IMR-90 (cell line): ENCODE measurements at regions not wholly inside any gene's neighbourhood (a gene's known extent, or its start where the extent isn't known, plus 50 kb on each side); places are given as distances from the start of the nearest gene placed in this dataset.

Experiments used
- ATAC-seq: fragments of 200-7000 bp; cut with Tn5 transposase; 2 replicates; pipeline ENCODE4 v1.9.1; 2020; ENCODE audit warnings: low read depth, mild to moderate bottlenecking, moderate library complexity
- BruUV-seq: library from RNA; stranded (reverse); fragments of 400-500 nt; replicated peaks from 2 replicates; lab custom pipeline; 2021; lab: Mats Ljungman, UMichigan
- CTCF ChIA-PET: fragments of 300-600 bp; formaldehyde crosslinking; extraction: SDS; loops from one replicate; lab custom pipeline; 2021; ENCODE audit warnings: antibody characterized with exemption; lab: Yijun Ruan, JAX
- POLR2A ChIA-PET: fragments of 300-600 bp; sonication (Branson Sonifier 250); formaldehyde crosslinking; loops from one replicate; lab custom pipeline; 2022; ENCODE audit warnings: antibody characterized with exemption; ENCODE audit not compliant: unreplicated experiment; lab: Charles Lee
- DNase-seq: peaks from one replicate; pipeline ENCODE4 v3.0.0; 2013
- H2AFZ ChIP-seq: replicated peaks from 2 replicates; pipeline ENCODE3; 2013; ENCODE audit warnings: low read length, mild to moderate bottlenecking; ENCODE audit not compliant: poor library complexity
- H2AK5ac ChIP-seq: 2 replicates; pipeline ENCODE4 v1.6.1; 2013; ENCODE audit warnings: low read depth, low read length, inconsistent platforms
- H2AK9ac ChIP-seq: replicated peaks from 2 replicates; pipeline ENCODE3; 2013; ENCODE audit warnings: mild to moderate bottlenecking, low read depth, low read length, moderate library complexity; ENCODE audit not compliant: poor library complexity
- H2BK120ac ChIP-seq: 2 replicates; pipeline ENCODE4 v1.6.1; 2013; ENCODE audit warnings: low read depth, low read length, inconsistent platforms
- H2BK15ac ChIP-seq: 3 replicates; pipeline ENCODE4 v1.6.1; 2013; ENCODE audit warnings: low read depth, low read length, inconsistent platforms
- H2BK20ac ChIP-seq: 2 replicates; pipeline ENCODE4 v1.6.1; 2013; ENCODE audit warnings: low read depth, mild to moderate bottlenecking, inconsistent platforms, low read length, moderate library complexity
- H2BK5ac ChIP-seq: 2 replicates; pipeline ENCODE4 v1.6.1; 2013; ENCODE audit warnings: mild to moderate bottlenecking, low read depth, low read length, inconsistent platforms; ENCODE audit not compliant: poor library complexity, severe bottlenecking
- H3K14ac ChIP-seq: replicated peaks from 2 replicates; pipeline ENCODE4 v1.6.1; 2013; ENCODE audit warnings: low read depth, low read length, inconsistent platforms
- H3K18ac ChIP-seq: 2 replicates; pipeline ENCODE4 v1.6.1; 2013; ENCODE audit warnings: low read depth, low read length, control low read depth
- H3K23ac ChIP-seq: 2 replicates; pipeline ENCODE4 v1.6.1; 2013; ENCODE audit warnings: low read depth, low read length, inconsistent platforms
- H3K27ac ChIP-seq: 2 replicates; pipeline ENCODE4 v1.5.1; 2013; ENCODE audit warnings: mild to moderate bottlenecking, control low read depth, low read length; ENCODE audit not compliant: insufficient read depth
- H3K27me3 ChIP-seq: 2 replicates; pipeline ENCODE4 v1.6.1; 2013; ENCODE audit warnings: low read length; ENCODE audit not compliant: control insufficient read depth, insufficient read depth
- H3K36me3 ChIP-seq: 2 replicates; pipeline ENCODE4 v1.6.1; 2013; ENCODE audit warnings: low read length, mixed read lengths; ENCODE audit not compliant: control insufficient read depth, insufficient read depth
- H3K4ac ChIP-seq: 2 replicates; pipeline ENCODE4 v1.6.1; 2013; ENCODE audit warnings: low read depth, low read length, inconsistent platforms
- H3K4me1 ChIP-seq: 2 replicates; pipeline ENCODE4 v1.6.1; 2013; ENCODE audit warnings: low read length, mixed read lengths; ENCODE audit not compliant: control insufficient read depth, insufficient read depth
- H3K4me2 ChIP-seq: 2 replicates; pipeline ENCODE4 v1.6.1; 2013; ENCODE audit warnings: low read depth, mild to moderate bottlenecking, control low read depth, low read length, moderate library complexity
- H3K4me3 ChIP-seq: 2 replicates; pipeline ENCODE4 v1.5.1; 2013; ENCODE audit warnings: low read depth, mild to moderate bottlenecking, control low read depth, low read length, moderate library complexity; ENCODE audit not compliant: insufficient read depth
- H3K56ac ChIP-seq: 2 replicates; pipeline ENCODE4 v1.6.1; 2013; ENCODE audit warnings: low read length, inconsistent platforms; ENCODE audit not compliant: insufficient read depth; ENCODE audit errors: extremely low read depth
- H3K79me1 ChIP-seq, 2 experiments: 2 replicates each; pipeline ENCODE4 v1.6.1; 2013; ENCODE audit warnings: low read length in 2 of 2, inconsistent platforms in 1 of 2, low read depth in 1 of 2
- H3K9ac ChIP-seq: 2 replicates; pipeline ENCODE4 v1.6.1; 2013; ENCODE audit warnings: low read depth, low read length, control low read depth
- H3K9me1 ChIP-seq: 2 replicates; pipeline ENCODE4 v1.6.1; 2013; ENCODE audit warnings: low read length, inconsistent platforms; ENCODE audit not compliant: insufficient read depth
- H3K9me3 ChIP-seq: 2 replicates; pipeline ENCODE4 v1.6.1; 2013; ENCODE audit warnings: low read length; ENCODE audit not compliant: control insufficient read depth, insufficient read depth
- H4K20me1 ChIP-seq: 2 replicates; pipeline ENCODE4 v1.6.1; 2013; ENCODE audit warnings: low read length, inconsistent platforms; ENCODE audit not compliant: insufficient read depth
- H4K5ac ChIP-seq: 2 replicates; pipeline ENCODE4 v1.6.1; 2013; ENCODE audit warnings: mild to moderate bottlenecking, low read depth, low read length, control low read depth
- H4K8ac ChIP-seq, 2 experiments: 2 replicates each; pipeline ENCODE4 v1.6.1; 2013; ENCODE audit warnings: low read depth in 2 of 2, low read length in 2 of 2, control low read depth in 1 of 2, inconsistent platforms in 1 of 2
- H4K91ac ChIP-seq: 2 replicates; pipeline ENCODE4 v1.6.1; 2013; ENCODE audit warnings: low read depth, low read length, inconsistent platforms; ENCODE audit not compliant: insufficient read depth
- BHLHE40 ChIP-seq: fragments of 150-350 bp; IDR thresholded peaks from 2 replicates; pipeline ENCODE4 v1.6.1; 2016; ENCODE audit warnings: mild to moderate bottlenecking, low read depth, low read length
- CEBPB ChIP-seq: IDR thresholded peaks from 2 replicates; pipeline ENCODE4 v1.6.1; 2012; ENCODE audit warnings: low read depth, low read length, improper control_type of control experiment
- CHD1 ChIP-seq: IDR thresholded peaks from 2 replicates; pipeline ENCODE4 v1.6.1; 2012; ENCODE audit warnings: low read depth, low read length, improper control_type of control experiment
- FOS ChIP-seq: fragments of 150-350 bp; IDR thresholded peaks from 2 replicates; pipeline ENCODE4 v1.6.1; 2016; ENCODE audit warnings: low read depth, low read length
- MAFK ChIP-seq: IDR thresholded peaks from 2 replicates; pipeline ENCODE4 v1.6.1; 2012; ENCODE audit warnings: low read depth, low read length, improper control_type of control experiment
- MAZ ChIP-seq: IDR thresholded peaks from 2 replicates; pipeline ENCODE4 v1.6.1; 2012; ENCODE audit warnings: low read depth, mild to moderate bottlenecking, low read length, improper control_type of control experiment, moderate library complexity, borderline replicate concordance
- MXI1 ChIP-seq: IDR thresholded peaks from 2 replicates; pipeline ENCODE4 v1.6.1; 2012; ENCODE audit warnings: low read depth, mild to moderate bottlenecking, low read length, moderate library complexity, borderline replicate concordance
- NFE2L2 ChIP-seq: fragments of 150-350 bp; IDR thresholded peaks from 2 replicates; pipeline ENCODE4 v1.6.1; 2016; ENCODE audit warnings: low read depth, mild to moderate bottlenecking, low read length
- POLR2A ChIP-seq: IDR thresholded peaks from 2 replicates; pipeline ENCODE4 v1.6.1; 2012; ENCODE audit warnings: mild to moderate bottlenecking, low read depth, low read length
- RAD21 ChIP-seq: IDR thresholded peaks from 2 replicates; pipeline ENCODE4 v1.6.1; 2012; ENCODE audit warnings: low read length, improper control_type of control experiment
- RCOR1 ChIP-seq: IDR thresholded peaks from 2 replicates; pipeline ENCODE4 v1.6.1; 2012; ENCODE audit warnings: mild to moderate bottlenecking, low read length, improper control_type of control experiment; ENCODE audit not compliant: insufficient replicate concordance
- RFX5 ChIP-seq: IDR thresholded peaks from 2 replicates; pipeline ENCODE4 v1.8.0; 2012; ENCODE audit warnings: low read depth, mild to moderate bottlenecking, low read length, moderate library complexity
- SMC3 ChIP-seq: fragments of 150-350 bp; IDR thresholded peaks from 2 replicates; pipeline ENCODE4 v1.6.1; 2016; ENCODE audit warnings: low read depth, mild to moderate bottlenecking, antibody characterized with exemption, low read length, moderate library complexity
- WGBS, 2 experiments: methylation state at CpG; one replicate each; pipeline versions ENCODE4 v1.1.5 to v1.1.7; 2013; ENCODE audit warnings: missing lambda C conversion rate in 2 of 2; ENCODE audit not compliant: insufficient read length in 1 of 2; ENCODE audit errors: extremely low coverage in 2 of 2; 5-methylcytosine and 5-hydroxymethylcytosine counted together
- dilution Hi-C: fragments of 300-500 bp; cut with HindIII; formaldehyde crosslinking; loops from one replicate; pipeline ENCODE4 v1.14.3; 2018; ENCODE audit warnings: low sequenced_read_pairs; ENCODE audit not compliant: unreplicated experiment
- in situ Hi-C: fragments of 300-500 bp; cut with MboI; formaldehyde crosslinking; loops from 3 replicates; pipeline ENCODE4 v1.14.3; 2019; ENCODE audit warnings: low sequenced_read_pairs, inconsistent platforms, mixed read lengths
- intact Hi-C: fragments of 100-400 bp; cut with micrococcal nuclease; formaldehyde crosslinking; loops from 2 replicates; pipeline ENCODE4 v1.10.0; 2022
- TF ChIP-seq, protein P1 (sequence below): fragments of 150-350 bp; IDR thresholded peaks from 2 replicates; pipeline ENCODE4 v1.6.1; 2016; ENCODE audit warnings: low read depth, mild to moderate bottlenecking, low read length, moderate library complexity, borderline replicate concordance
- TF ChIP-seq, protein P2 (sequence below): conservative IDR thresholded peaks from 2 replicates; pipeline ENCODE4 v1.5.1; 2012; ENCODE audit warnings: mild to moderate bottlenecking, low read depth, low read length, improper control_type of control experiment
- TF ChIP-seq, protein P3 (sequence below): fragments of 150-350 bp; IDR thresholded peaks from 2 replicates; pipeline ENCODE4 v1.6.1; 2017; ENCODE audit warnings: mild to moderate bottlenecking, antibody characterized with exemption, low read length, low read depth

DNA sequence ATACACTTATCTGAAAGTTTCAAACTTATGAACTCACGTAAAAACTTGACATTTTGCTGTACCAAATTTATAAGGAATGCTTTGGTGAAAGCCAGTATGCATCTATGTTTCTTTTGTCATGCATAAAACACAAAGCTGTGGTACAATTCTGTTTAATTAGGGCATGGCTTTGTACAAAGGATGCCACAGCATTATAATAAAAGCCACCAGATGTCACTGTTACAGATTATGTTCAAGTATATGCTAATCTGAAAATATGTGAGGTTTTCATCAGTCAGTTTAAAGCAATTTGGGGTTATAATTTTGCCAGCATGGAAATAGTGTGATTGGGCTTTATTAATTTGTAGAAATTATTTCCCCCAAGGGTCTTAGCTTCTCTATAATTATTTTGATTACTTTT lies 69.0 kb downstream of the ATOH1 start:
- no peaks in the 10 kb centered on the region for H3K4me1 ChIP-seq
- no peak overlapping the region for H3K4ac ChIP-seq
- dilution Hi-C loops (no loop called here), intact Hi-C loops (no loop called here), in situ Hi-C loops (no loop called here)
- H3K14ac ChIP-seq, result no peak overlapping the region
- H3K23ac ChIP-seq, result no peak overlapping the region
- no peak overlapping the region for H3K56ac ChIP-seq
- no peak overlapping the region for H2BK15ac ChIP-seq
- no peaks in the 10 kb centered on the region for H3K27me3 ChIP-seq
- H2BK20ac ChIP-seq, result no peak overlapping the region
- no peak overlapping the region for H2AK9ac ChIP-seq
- H4K91ac ChIP-seq, result no peak overlapping the region
- no peak overlapping the region for H4K8ac ChIP-seq
- ChIA-PET POLR2A (no interaction called here), CTCF (interaction anchor here (0.8 kb wide), 1 partner anchor 36 kb away, joined by 3 read pairs; no protein-coding TSS in a partner anchor)
- H3K36me3 ChIP-seq, result no peaks in the 10 kb centered on the region
- H3K18ac ChIP-seq, result no peak overlapping the region
- H3K27ac ChIP-seq, result no peak overlapping the region
- no peak overlapping the region for H3K4me2 ChIP-seq
- no peak overlapping the region for H3K9ac ChIP-seq
- ATAC-seq, result no peak
- no CpG with 5 or more reads among the region's 1 CpG for WGBS, 2 experiments
- H2AK5ac ChIP-seq, result no peak overlapping the region
- no peak overlapping the region for H2BK5ac ChIP-seq
- H3K9me1 ChIP-seq, result no peaks in the 10 kb centered on the region
- H4K20me1 ChIP-seq, result no peaks in the 10 kb centered on the region
- TF ChIP-seq, protein P1, sequence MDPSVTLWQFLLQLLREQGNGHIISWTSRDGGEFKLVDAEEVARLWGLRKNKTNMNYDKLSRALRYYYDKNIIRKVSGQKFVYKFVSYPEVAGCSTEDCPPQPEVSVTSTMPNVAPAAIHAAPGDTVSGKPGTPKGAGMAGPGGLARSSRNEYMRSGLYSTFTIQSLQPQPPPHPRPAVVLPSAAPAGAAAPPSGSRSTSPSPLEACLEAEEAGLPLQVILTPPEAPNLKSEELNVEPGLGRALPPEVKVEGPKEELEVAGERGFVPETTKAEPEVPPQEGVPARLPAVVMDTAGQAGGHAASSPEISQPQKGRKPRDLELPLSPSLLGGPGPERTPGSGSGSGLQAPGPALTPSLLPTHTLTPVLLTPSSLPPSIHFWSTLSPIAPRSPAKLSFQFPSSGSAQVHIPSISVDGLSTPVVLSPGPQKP, result no peak
- TF ChIP-seq SMC3 (no peak), CEBPB (no peak), CHD1 (no peak), NFE2L2 (no peak), BHLHE40 (no peak), POLR2A (no peak), FOS (no peak), RAD21 (no peak), RFX5 (no peak), MXI1 (no peak), MAZ (no peak), RCOR1 (no peak), MAFK (no peak)
- TF ChIP-seq, protein P2, sequence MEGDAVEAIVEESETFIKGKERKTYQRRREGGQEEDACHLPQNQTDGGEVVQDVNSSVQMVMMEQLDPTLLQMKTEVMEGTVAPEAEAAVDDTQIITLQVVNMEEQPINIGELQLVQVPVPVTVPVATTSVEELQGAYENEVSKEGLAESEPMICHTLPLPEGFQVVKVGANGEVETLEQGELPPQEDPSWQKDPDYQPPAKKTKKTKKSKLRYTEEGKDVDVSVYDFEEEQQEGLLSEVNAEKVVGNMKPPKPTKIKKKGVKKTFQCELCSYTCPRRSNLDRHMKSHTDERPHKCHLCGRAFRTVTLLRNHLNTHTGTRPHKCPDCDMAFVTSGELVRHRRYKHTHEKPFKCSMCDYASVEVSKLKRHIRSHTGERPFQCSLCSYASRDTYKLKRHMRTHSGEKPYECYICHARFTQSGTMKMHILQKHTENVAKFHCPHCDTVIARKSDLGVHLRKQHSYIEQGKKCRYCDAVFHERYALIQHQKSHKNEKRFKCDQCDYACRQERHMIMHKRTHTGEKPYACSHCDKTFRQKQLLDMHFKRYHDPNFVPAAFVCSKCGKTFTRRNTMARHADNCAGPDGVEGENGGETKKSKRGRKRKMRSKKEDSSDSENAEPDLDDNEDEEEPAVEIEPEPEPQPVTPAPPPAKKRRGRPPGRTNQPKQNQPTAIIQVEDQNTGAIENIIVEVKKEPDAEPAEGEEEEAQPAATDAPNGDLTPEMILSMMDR, result no peak
- TF ChIP-seq, protein P3, sequence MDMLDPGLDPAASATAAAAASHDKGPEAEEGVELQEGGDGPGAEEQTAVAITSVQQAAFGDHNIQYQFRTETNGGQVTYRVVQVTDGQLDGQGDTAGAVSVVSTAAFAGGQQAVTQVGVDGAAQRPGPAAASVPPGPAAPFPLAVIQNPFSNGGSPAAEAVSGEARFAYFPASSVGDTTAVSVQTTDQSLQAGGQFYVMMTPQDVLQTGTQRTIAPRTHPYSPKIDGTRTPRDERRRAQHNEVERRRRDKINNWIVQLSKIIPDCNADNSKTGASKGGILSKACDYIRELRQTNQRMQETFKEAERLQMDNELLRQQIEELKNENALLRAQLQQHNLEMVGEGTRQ, result no peak
- H3K79me1 ChIP-seq, result no peaks in the 10 kb centered on the region
- no TSS peak for BruUV-seq
- no peak overlapping the region for H2BK120ac ChIP-seq
- H3K9me3 ChIP-seq, result no peaks in the 10 kb centered on the region
- no peak for DNase-seq
- no peak overlapping the region for H2AFZ ChIP-seq
- H4K5ac ChIP-seq, result no peak overlapping the region
- H3K4me3 ChIP-seq, result no peak overlapping the region
